PC-3 (cell line): ENCODE measurements at regions not wholly inside any gene's neighbourhood (a gene's known extent, or its start where the extent isn't known, plus 50 kb on each side); places are given as distances from the start of the nearest gene placed in this dataset.

Experiments
- ATAC-seq: fragments of 200-7000 bp; cut with Tn5 transposase; 2 replicates; pipeline ENCODE4 v1.9.1; 2020; ENCODE audit warnings: mild to moderate bottlenecking, moderate library complexity
- BruUV-seq: library from RNA; stranded (reverse); fragments of 400-500 nt; replicated peaks from 2 replicates; lab custom pipeline; 2021; lab: Mats Ljungman, UMichigan
- CTCF ChIA-PET: fragments of 300-600 bp; sonication (Branson Sonifier 250); formaldehyde crosslinking; loops from one replicate; lab custom pipeline; 2022; ENCODE audit warnings: antibody characterized with exemption; lab: Charles Lee
- POLR2A ChIA-PET: fragments of 300-600 bp; sonication (Branson Sonifier 250); formaldehyde crosslinking; loops from one replicate; lab custom pipeline; 2022; ENCODE audit warnings: antibody characterized with exemption; ENCODE audit not compliant: unreplicated experiment; lab: Charles Lee
- DNase-seq: peaks from one replicate; pipeline ENCODE4 v3.0.0-alpha.2; 2015
- H2AFZ ChIP-seq: fragments of 300-600 bp; sonication (generic); 2 replicates; pipeline ENCODE4 v1.6.0; 2016; ENCODE audit warnings: antibody characterized with exemption, low read length
- H3F3A ChIP-seq: fragments of 300-600 bp; sonication (generic); one replicate; pipeline ENCODE4 v1.6.0; 2017; ENCODE audit warnings: antibody characterized with exemption, low read length, control low read depth, mild to moderate bottlenecking; ENCODE audit not compliant: unreplicated experiment
- H3K27ac ChIP-seq: fragments of 300-600 bp; sonication (generic); 2 replicates; pipeline ENCODE4 v1.5.1; 2016; ENCODE audit warnings: mild to moderate bottlenecking, low read length
- H3K27me3 ChIP-seq: fragments of 300-600 bp; sonication (generic); 2 replicates; pipeline ENCODE4 v1.6.1; 2016; ENCODE audit warnings: low read length, mixed read lengths
- H3K36me3 ChIP-seq: fragments of 300-600 bp; sonication (generic); 2 replicates; pipeline ENCODE4 v1.6.1; 2016; ENCODE audit warnings: low read depth, mixed run types, low read length, mixed read lengths
- H3K4me1 ChIP-seq: fragments of 300-600 bp; sonication (generic); 2 replicates; pipeline ENCODE4 v1.5.1; 2016; ENCODE audit warnings: low read length; ENCODE audit not compliant: insufficient read depth
- H3K4me2 ChIP-seq: fragments of 300-600 bp; sonication (generic); 2 replicates; pipeline ENCODE4 v1.6.0; 2016; ENCODE audit warnings: low read length
- H3K4me3 ChIP-seq: fragments of 300-600 bp; sonication (generic); 2 replicates; pipeline ENCODE4 v1.5.1; 2016; ENCODE audit warnings: mild to moderate bottlenecking, low read length, mixed read lengths
- H3K79me2 ChIP-seq: fragments of 300-600 bp; sonication (generic); 2 replicates; pipeline ENCODE4 v1.6.1; 2017; ENCODE audit warnings: low read length, mixed read lengths
- H3K9ac ChIP-seq: fragments of 300-600 bp; sonication (generic); 2 replicates; pipeline ENCODE4 v1.6.0; 2016; ENCODE audit warnings: mild to moderate bottlenecking, low read length
- H3K9me2 ChIP-seq: fragments of 300-600 bp; sonication (generic); replicated peaks from 2 replicates; pipeline ENCODE4 v1.6.1; 2016; ENCODE audit warnings: mixed run types, low read length, mixed read lengths
- H3K9me3 ChIP-seq: fragments of 300-600 bp; sonication (generic); 2 replicates; pipeline ENCODE4 v1.6.1; 2016; ENCODE audit warnings: low read length, mixed read lengths
- H4K20me1 ChIP-seq: fragments of 300-600 bp; sonication (generic); 2 replicates; pipeline ENCODE4 v1.6.1; 2016; ENCODE audit warnings: low read length, mixed read lengths
- CTCF ChIP-seq: fragments of 300-600 bp; sonication (generic); conservative IDR thresholded peaks from 2 replicates; pipeline ENCODE4 v1.5.1; 2017; ENCODE audit warnings: antibody characterized with exemption, low read depth, mild to moderate bottlenecking, low read length
- EZH2 ChIP-seq: fragments of 300-600 bp; sonication (generic); IDR thresholded peaks from one replicate; pipeline ENCODE4 v1.6.1; 2017; ENCODE audit warnings: antibody characterized with exemption, mild to moderate bottlenecking, low read length; ENCODE audit not compliant: unreplicated experiment
- EZH2phosphoT487 ChIP-seq: fragments of 300-600 bp; sonication (generic); IDR thresholded peaks from 2 replicates; pipeline ENCODE4 v1.6.1; 2018; ENCODE audit warnings: mild to moderate bottlenecking, antibody characterized with exemption, low read length, borderline replicate concordance
- intact Hi-C: fragments of 100-400 bp; cut with micrococcal nuclease; formaldehyde crosslinking; loops from 2 replicates; pipeline ENCODE4 v1.9.0; 2023

DNA sequence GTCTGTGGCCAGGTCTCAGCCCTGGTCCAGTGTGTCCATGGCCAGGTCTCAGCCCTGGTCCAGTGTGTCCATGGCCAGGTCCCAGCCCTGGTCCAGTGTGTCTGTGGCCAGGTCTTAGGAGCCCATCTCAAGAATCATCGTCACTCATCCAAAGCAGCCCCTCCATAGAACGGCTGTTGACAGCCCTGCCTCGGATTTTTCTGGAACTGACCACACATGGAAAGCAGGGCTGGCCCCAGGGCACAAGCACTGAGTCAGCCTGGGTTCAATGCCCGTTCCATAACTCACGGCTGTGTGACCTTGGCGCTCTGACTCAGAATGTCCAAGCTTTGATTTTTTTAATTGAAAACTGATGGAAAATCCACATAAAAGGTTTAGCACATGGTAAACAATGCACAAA is 59.9 kb upstream of the SNTG2 start:
- ChIA-PET CTCF (no interaction called here), POLR2A (no interaction called here)
- ATAC-seq (no peak), DNase-seq (no peak)
- H3K9me3 ChIP-seq, result no peaks in the 10 kb centered on the region
- peaks cover 65% of the 10 kb centered on the region for H3K27me3 ChIP-seq
- no peak overlapping the region for H3K4me2 ChIP-seq
- intact Hi-C loops, result no loop called here
- H3K9me2 ChIP-seq, result no peaks in the 10 kb centered on the region
- TF ChIP-seq EZH2, result no peak
- no peak for TF ChIP-seq EZH2phosphoT487
- TF ChIP-seq CTCF, result no peak
- BruUV-seq, result no TSS peak
- H3K4me3 ChIP-seq, result no peak overlapping the region
- H3K27ac ChIP-seq, result no peak overlapping the region
- no peaks in the 10 kb centered on the region for H3K79me2 ChIP-seq
- no peak overlapping the region for H2AFZ ChIP-seq
- H3K36me3 ChIP-seq, result no peaks in the 10 kb centered on the region
- no peaks in the 10 kb centered on the region for H3K4me1 ChIP-seq
- H3F3A ChIP-seq, result no peaks in the 10 kb centered on the region
- no peak overlapping the region for H3K9ac ChIP-seq
- no peaks in the 10 kb centered on the region for H4K20me1 ChIP-seq

- no peaks in the 10 kb centered on the region for H4K20me1 ChIP-seq
- no peak overlapping the region for H2AFZ ChIP-seq
- ChIA-PET CTCF (interaction anchor here (0.6 kb wide), 1 partner anchor 44 kb away, joined by 7 read pairs; no protein-coding TSS in a partner anchor), POLR2A (no interaction called here)
- no peak for DNase-seq
- H3K4me2 ChIP-seq, result no peak overlapping the region
- H3K79me2 ChIP-seq, result no peaks in the 10 kb centered on the region
- ATAC-seq, result no peak
- H3K9ac ChIP-seq, result no peak overlapping the region
- H3K27me3 ChIP-seq, result peaks cover 68% of the 10 kb centered on the region
- no peaks in the 10 kb centered on the region for H3F3A ChIP-seq
- H3K27ac ChIP-seq, result no peak overlapping the region
- intact Hi-C loops, result no loop called here
- no TSS peak for BruUV-seq
- H3K4me1 ChIP-seq, result no peaks in the 10 kb centered on the region
- TF ChIP-seq EZH2phosphoT487, result no peak
- TF ChIP-seq CTCF, result no peak
- TF ChIP-seq EZH2, result no peak
- H3K4me3 ChIP-seq, result no peak overlapping the region
- H3K36me3 ChIP-seq, result no peaks in the 10 kb centered on the region
- no peaks in the 10 kb centered on the region for H3K9me2 ChIP-seq
- no peaks in the 10 kb centered on the region for H3K9me3 ChIP-seq
Measured at GRCh38 chr2:890214-890613, 60.4 kb upstream of the SNTG2 start.

- no peaks in the 10 kb centered on the region for H3K9me3 ChIP-seq
- intact Hi-C loops, result no loop called here
- no peaks in the 10 kb centered on the region for H3K79me2 ChIP-seq
- TF ChIP-seq EZH2phosphoT487 (no peak), EZH2 (no peak), CTCF (no peak)
- ChIA-PET POLR2A (no interaction called here), CTCF (no interaction called here)
- ATAC-seq (no peak), DNase-seq (no peak)
- H4K20me1 ChIP-seq, result no peaks in the 10 kb centered on the region
- no peaks in the 10 kb centered on the region for H3F3A ChIP-seq
- no peak overlapping the region for H3K27ac ChIP-seq
- peaks cover 80% of the 10 kb centered on the region for H3K27me3 ChIP-seq
- no peaks in the 10 kb centered on the region for H3K4me1 ChIP-seq
- no TSS peak for BruUV-seq
- H3K4me2 ChIP-seq, result no peak overlapping the region
- H3K9me2 ChIP-seq, result no peaks in the 10 kb centered on the region
- no peak overlapping the region for H2AFZ ChIP-seq
- H3K9ac ChIP-seq, result no peak overlapping the region
- H3K36me3 ChIP-seq, result no peaks in the 10 kb centered on the region
- no peak overlapping the region for H3K4me3 ChIP-seq
Measured at GRCh38 chr2:888906-889566, 61.6 kb upstream of the SNTG2 start.
